NT2/D1 (cell line): ENCODE measurements at regions not wholly inside any gene's neighbourhood (a gene's known extent, or its start where the extent isn't known, plus 50 kb on each side); places are given as distances from the start of the nearest gene placed in this dataset.

Experiments
- DNase-seq: peaks from one replicate; pipeline ENCODE4 v3.0.0-alpha.2; 2011; ENCODE audit warnings: low read depth, low spot score
- H3K27me3 ChIP-seq: 2 replicates; pipeline ENCODE4 v1.6.0; 2011; ENCODE audit warnings: mild to moderate bottlenecking; ENCODE audit not compliant: insufficient read length, insufficient read depth
- H3K36me3 ChIP-seq: 2 replicates; pipeline ENCODE4 v1.6.1; 2011; ENCODE audit warnings: mild to moderate bottlenecking, low read length, mixed read lengths; ENCODE audit not compliant: insufficient read depth, insufficient read length
- H3K4me1 ChIP-seq: 2 replicates; pipeline ENCODE4 v1.5.1; 2011; ENCODE audit not compliant: insufficient read depth, insufficient read length
- H3K4me3 ChIP-seq: 2 replicates; pipeline ENCODE4 v1.5.1; 2011; ENCODE audit warnings: low read depth; ENCODE audit not compliant: insufficient read length
- H3K9ac ChIP-seq: 2 replicates; pipeline ENCODE4 v1.6.0; 2011; ENCODE audit warnings: low read depth; ENCODE audit not compliant: insufficient read length
- H3K9me3 ChIP-seq: 2 replicates; pipeline ENCODE4 v1.5.1; 2011; ENCODE audit warnings: mild to moderate bottlenecking, low read length; ENCODE audit not compliant: insufficient read depth
- SUZ12 ChIP-seq: IDR thresholded peaks from 2 replicates; pipeline ENCODE4 v1.6.1; 2011; ENCODE audit not compliant: insufficient read length, insufficient read depth; ENCODE audit errors: extremely low read depth
- YY1 ChIP-seq: IDR thresholded peaks from 2 replicates; pipeline ENCODE4 v1.6.1; 2011; ENCODE audit not compliant: insufficient read length, insufficient read depth
- ZNF274 ChIP-seq: IDR thresholded peaks from 2 replicates; pipeline ENCODE4 v1.6.1; 2011; ENCODE audit warnings: mild to moderate bottlenecking, low read depth, low read length

DNA sequence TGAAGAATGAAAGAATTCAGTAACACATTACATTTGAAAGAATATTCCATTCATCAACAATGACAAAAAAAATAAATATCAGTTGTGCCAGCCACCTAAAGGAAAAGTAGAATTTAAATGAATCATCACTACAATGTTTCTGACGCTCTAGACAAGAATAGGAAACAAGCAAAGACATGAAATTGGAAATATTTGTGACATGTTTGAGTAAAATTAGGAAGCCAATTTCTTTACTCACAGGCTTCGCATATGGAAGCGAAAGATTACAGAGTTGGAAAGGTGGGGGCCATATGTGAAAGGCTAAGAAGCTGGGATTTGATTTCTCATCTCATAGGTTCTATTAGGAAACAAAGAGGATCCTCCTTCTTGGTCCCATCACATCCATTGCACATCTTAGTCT, 279.0 kb downstream of the IPO8 start:
- TF ChIP-seq SUZ12: no peak
- TF ChIP-seq ZNF274: no peak
- TF ChIP-seq YY1: no peak

GRCh38 chr12:30415777-30416176, 279.9 kb downstream of the IPO8 start:
- no peaks in the 10 kb centered on the region for H3K9me3 ChIP-seq
- no peak for TF ChIP-seq YY1
- TF ChIP-seq SUZ12: no peak
- TF ChIP-seq ZNF274: no peak
- no peaks in the 10 kb centered on the region for H3K27me3 ChIP-seq
- H3K4me3 ChIP-seq: no peak overlapping the region
- no peak overlapping the region for H3K9ac ChIP-seq
- no peaks in the 10 kb centered on the region for H3K36me3 ChIP-seq
- no peaks in the 10 kb centered on the region for H3K4me1 ChIP-seq
- DNase-seq: no peak

More for the DNA sequence above, 279.0 kb downstream of the IPO8 start:
- Histone ChIP-seq H3K27me3 (no peaks in the 10 kb centered on the region), H3K9ac (no peak overlapping the region), H3K36me3 (no peaks in the 10 kb centered on the region), H3K4me3 (no peak overlapping the region), H3K4me1 (no peaks in the 10 kb centered on the region), H3K9me3 (no peaks in the 10 kb centered on the region)
- DNase-seq: no peak

DNA sequence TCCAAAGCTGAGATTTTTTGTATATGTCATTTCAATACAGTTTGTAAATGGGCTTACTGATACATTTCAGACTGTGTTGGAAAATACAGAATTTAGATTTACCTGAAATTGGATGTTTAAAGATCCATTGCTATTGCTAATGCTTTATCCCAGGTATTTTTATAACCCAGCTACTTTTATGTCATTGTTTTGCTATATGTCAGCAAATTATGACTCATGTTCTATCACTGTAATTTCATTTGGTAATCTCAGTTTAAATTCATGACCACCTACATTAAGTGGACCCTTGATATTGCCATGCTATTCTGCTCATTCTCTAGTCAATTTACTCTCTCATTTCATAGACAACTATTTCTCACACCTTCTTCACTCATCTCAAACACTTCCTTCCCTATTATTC, 281.2 kb downstream of the IPO8 start:
- DNase-seq: no peak
- Histone ChIP-seq H3K9ac (no peak overlapping the region), H3K4me3 (no peak overlapping the region), H3K27me3 (no peaks in the 10 kb centered on the region), H3K4me1 (no peaks in the 10 kb centered on the region), H3K9me3 (no peaks in the 10 kb centered on the region), H3K36me3 (no peaks in the 10 kb centered on the region)
- no peak for TF ChIP-seq SUZ12
- no peak for TF ChIP-seq YY1
- no peak for TF ChIP-seq ZNF274

GRCh38 chr12:30400349-30400748, 295.3 kb downstream of the IPO8 start:
- Histone ChIP-seq H3K27me3 (no peaks in the 10 kb centered on the region), H3K4me3 (no peak overlapping the region), H3K9me3 (peaks cover 54% of the 10 kb centered on the region), H3K9ac (no peak overlapping the region), H3K36me3 (no peaks in the 10 kb centered on the region), H3K4me1 (no peaks in the 10 kb centered on the region)
- no peak for DNase-seq
- TF ChIP-seq YY1: no peak
- no peak for TF ChIP-seq ZNF274
- no peak for TF ChIP-seq SUZ12

DNA sequence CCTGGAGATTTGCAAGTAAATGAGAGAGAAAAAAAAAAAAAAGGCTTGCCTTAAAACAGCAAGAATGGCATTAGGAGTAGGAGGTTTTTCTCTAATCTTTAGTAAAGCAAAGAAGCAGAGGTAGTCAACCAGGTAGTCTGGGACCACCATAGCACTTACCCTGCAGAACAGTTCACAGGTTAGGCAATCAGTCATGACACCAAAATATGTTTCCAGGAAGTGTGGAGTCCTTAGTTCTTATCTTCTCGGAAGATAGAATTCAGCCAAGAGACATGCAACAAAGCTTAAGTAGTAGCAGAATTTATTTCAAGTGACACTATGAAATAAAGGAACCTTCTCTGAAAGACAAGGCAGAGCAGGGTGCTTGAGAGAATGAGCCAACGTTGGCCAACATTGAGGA, 295.8 kb downstream of the IPO8 start:
- TF ChIP-seq SUZ12 (no peak), ZNF274 (no peak), YY1 (no peak)
- Histone ChIP-seq H3K27me3 (no peaks in the 10 kb centered on the region), H3K9me3 (peaks cover 59% of the 10 kb centered on the region), H3K4me3 (no peak overlapping the region), H3K36me3 (no peaks in the 10 kb centered on the region), H3K9ac (no peak overlapping the region), H3K4me1 (no peaks in the 10 kb centered on the region)
- no peak for DNase-seq

DNA sequence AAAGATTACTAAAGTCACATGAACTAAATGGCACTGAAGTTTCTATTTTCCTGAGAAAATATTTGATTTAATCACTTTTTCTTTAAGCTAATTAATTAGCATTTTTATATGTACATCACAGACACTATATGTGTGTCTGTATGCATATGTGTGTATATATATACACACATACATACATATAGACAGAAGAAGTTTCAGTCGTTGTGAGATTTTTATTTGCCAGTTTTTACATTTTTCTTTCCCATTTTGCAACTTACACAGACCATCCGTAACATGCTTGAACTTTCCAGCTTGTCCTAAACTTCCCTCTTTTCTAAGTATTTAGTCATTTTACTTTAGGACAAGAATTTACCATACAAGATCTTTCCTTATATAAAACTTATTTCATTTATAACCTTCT, 299.1 kb downstream of the IPO8 start:
- TF ChIP-seq SUZ12: no peak
- no peak for TF ChIP-seq ZNF274
- TF ChIP-seq YY1: no peak
- Histone ChIP-seq H3K27me3 (no peaks in the 10 kb centered on the region), H3K9me3 (peaks cover 91% of the 10 kb centered on the region), H3K9ac (no peak overlapping the region), H3K4me1 (no peaks in the 10 kb centered on the region), H3K36me3 (no peaks in the 10 kb centered on the region), H3K4me3 (no peak overlapping the region)
- no peak for DNase-seq

GRCh38 chr12:30395190-30395589, 300.5 kb downstream of the IPO8 start:
- TF ChIP-seq SUZ12: no peak
- no peak for TF ChIP-seq ZNF274
- TF ChIP-seq YY1: no peak
- no peak overlapping the region for H3K9ac ChIP-seq
- H3K4me3 ChIP-seq: no peak overlapping the region
- H3K4me1 ChIP-seq: no peaks in the 10 kb centered on the region
- peaks cover 96% of the 10 kb centered on the region for H3K9me3 ChIP-seq
- no peaks in the 10 kb centered on the region for H3K36me3 ChIP-seq
- no peak for DNase-seq
- no peaks in the 10 kb centered on the region for H3K27me3 ChIP-seq
